Skeletal muscle cell (primary cell): ENCODE measurements at regions not wholly inside any gene's neighbourhood (a gene's known extent, or its start where the extent isn't known, plus 50 kb on each side); places are given as distances from the start of the nearest gene placed in this dataset.
A peak's percentile ranks its signal among the peaks of the same experiment; 100 is the strongest.
"Not testable (repeated sequence)": the region's sequence is repeated elsewhere in the genome, so short reads cannot be mapped to it uniquely, and the experiment has no call there.

Experiments used
- DNase-seq: peaks from one replicate; pipeline ENCODE4 v3.0.0-alpha.2; 2010; ENCODE audit warnings: low read depth
- H3K4me3 ChIP-seq: 2 replicates; pipeline ENCODE4 v1.5.1; 2011; ENCODE audit warnings: low read depth, mild to moderate bottlenecking, control low read depth, low read length, moderate library complexity

DNA sequence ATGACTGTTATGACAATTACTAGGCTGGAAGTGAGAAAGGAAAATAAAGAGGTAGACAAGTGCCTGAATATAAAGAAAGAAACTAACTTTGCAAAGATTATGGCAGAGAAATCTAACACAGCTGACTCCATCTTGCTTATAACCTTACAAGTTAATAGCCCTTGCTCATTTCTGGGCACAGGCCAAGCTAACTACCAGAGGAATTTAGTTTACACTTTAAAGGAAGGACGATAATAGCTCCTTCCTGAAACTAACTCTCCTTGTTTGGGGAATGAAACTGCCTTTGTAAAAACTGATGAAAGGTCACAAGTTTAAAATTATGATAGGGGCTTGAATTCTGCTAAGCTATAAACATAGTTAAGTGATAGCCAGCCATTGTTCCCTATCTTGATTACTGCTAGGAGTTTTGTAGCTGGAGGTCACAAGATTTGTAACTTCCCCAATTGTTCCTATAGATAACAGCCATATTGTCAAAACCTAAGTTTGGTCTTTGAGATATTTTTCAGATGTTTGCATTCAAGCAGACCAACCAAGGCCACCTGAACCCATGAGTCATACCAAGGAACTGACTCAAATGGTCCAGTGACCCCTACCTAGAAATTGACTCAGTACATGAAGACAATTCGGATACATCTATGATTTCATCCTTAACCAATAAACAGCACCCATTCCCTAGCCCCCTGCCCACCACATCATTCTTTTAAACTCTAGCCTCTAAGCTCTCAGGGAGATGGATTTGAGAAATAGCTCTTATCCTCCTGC is 209.2 kb upstream of the LRATD1 start:
- no peak overlapping the region for H3K4me3 ChIP-seq
- DNase-seq: no peak

GRCh38 chr2:14424478-14425390 is 207.8 kb upstream of the LRATD1 start:
- no peak for DNase-seq
- no peak overlapping the region for H3K4me3 ChIP-seq

DNA sequence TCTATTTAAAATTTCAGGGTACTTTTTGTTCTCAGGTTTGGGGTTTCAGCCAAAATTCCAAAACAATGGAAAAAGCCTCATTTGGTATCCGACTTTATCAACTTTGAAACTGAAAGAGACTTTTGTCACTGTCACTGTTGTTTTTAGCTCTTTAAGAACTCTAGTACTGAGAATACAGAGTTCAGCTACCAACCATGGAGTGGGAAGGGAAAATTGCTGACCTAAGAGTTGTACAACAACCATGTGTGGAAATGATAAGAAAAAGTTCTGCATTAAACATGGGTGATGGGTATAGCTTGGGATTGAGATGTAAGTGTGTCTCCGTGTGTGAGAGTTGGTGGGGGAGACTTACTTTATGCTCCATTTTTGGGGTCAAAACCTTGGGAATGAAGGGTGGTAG is 206.6 kb upstream of the LRATD1 start:
- DNase-seq: no peak
- no peak overlapping the region for H3K4me3 ChIP-seq

DNA sequence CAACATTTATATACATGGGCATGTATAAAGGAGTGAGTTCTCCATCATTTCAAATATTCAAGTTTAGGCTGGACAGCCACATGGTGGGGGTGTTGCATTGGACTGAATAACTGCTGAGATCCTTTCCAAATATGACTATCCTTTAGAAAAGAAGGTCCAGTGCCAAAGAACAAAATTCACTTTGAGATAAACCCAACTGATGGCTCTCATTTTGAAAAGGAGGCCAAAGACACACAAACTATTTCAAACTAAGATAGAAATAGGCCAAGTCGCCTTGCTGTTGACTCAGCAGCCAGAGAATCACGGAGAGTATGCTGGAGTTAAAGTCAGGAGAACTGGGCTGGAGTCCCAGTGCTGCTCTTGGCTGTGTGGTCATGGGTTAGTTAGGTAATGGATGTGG is 204.5 kb upstream of the LRATD1 start:
- DNase-seq: peak; percentile 84
- no peak overlapping the region for H3K4me3 ChIP-seq

DNA sequence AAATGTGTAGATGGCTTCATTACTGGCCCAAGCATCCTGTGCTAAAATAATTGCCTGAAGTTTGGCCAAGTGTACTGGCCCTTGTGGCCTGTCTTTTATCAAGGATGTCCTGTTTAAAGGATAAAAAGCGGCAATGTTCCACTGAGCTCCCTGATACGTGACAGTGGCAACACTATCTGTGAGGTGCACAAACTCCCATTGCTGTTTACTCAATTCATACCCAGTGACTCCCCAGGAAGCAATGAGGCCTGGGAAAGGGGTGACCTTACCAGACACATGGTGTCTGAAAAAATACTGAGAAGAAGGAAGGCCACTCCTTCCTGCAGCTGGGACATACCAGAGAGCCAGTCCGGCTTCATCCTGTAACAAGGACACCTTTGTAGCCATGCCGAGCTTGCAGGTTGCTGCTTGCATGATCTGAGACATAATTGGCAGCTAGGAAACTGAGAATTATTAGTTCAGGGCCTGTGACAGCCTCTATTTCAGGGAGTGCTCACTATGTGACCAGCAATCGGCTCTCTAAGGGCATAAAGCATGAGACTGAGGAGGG is 198.5 kb upstream of the LRATD1 start:
- DNase-seq: no peak

DNA sequence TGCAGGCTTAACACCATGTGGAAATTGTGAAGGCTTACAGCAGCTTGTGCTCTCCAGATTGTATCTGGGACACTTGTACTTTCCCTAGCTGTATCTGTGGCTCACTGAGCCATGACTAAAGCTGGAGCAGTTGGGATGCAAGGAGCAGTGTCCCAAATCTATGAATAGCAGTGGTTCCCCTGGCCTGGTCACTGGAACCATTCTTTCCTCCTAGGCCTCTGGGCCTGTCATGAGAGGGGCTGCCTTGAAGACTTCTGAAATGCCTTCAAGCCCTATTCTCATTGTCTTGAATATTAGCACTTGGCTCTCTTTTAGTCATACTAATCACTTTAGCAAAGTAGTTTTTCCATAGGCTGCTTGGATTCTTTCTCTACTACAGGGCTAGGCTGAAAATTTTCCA is 186.8 kb upstream of the LRATD1 start:
- DNase-seq: no peak
- H3K4me3 ChIP-seq: no peak overlapping the region

More for the DNA sequence above, 198.5 kb upstream of the LRATD1 start:
- no peak overlapping the region for H3K4me3 ChIP-seq

DNA sequence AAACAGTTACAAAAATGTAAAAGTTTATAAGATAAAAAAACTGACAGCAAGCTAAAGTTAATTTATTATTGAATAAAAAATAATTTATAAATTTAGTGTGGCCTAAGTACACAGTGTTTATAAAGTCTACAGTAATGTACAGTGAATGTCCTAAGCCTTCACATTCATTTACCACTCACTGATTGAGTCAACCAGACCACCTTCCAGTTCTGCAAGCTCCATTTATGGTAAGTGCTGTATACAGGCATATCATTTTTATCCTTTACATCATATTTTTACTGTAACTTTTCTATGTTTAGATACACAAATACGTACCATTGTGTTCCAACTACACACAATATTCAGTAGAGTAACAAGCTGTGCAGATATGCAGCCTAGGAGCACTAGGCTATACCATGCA is 184.2 kb upstream of the LRATD1 start:
- DNase-seq: no peak

DNA sequence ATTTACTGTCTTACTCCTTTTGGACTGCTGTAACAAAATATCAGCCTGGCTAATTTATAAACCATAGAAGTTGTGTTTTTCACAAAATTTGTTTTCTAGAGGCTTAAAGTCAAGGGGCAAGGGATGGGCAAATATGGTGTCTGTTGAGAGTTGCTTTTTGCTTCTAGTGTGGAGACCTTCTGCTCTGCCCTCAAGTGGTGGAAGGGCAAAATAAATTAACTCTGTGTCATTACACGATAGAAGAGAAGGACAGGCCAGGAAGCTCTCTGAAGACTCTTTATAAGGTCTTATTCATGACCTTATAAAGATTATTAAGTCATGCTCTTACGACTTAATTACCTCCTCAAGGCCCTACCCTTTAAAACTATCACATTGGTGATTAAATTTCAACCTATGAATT is 181.2 kb upstream of the LRATD1 start:
- no peak overlapping the region for H3K4me3 ChIP-seq
- DNase-seq: no peak

More for the DNA sequence above, 184.2 kb upstream of the LRATD1 start:
- no peak overlapping the region for H3K4me3 ChIP-seq

GRCh38 chr2:14454202-14454601 is 178.3 kb upstream of the LRATD1 start:
- H3K4me3 ChIP-seq: no peak overlapping the region
- DNase-seq: no peak

DNA sequence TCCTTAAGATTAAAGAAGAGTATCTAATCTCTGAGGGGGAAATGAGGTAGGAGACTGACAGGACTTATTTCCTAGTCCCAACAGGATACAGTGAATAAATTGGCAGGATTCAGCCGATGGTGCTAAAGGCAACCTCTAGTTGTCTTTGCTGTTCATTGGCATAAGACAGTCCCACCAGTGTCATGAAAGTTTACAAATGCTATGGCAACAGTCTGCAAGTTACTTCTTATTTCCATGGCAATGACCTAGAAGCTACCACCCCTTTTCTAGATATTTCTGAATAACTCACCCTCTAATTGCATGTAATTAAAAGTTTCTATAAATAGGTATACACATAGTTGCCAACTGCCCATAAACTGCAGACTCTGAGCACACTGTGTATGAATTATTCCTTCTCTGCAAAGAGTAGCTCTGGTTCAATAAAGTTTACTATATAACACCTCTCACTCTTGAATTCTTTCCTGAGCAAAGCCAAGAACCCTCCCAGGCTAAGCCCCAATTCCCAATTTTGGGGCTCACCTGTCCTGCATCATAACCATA is 172.7 kb upstream of the LRATD1 start:
- no peak for DNase-seq

DNA sequence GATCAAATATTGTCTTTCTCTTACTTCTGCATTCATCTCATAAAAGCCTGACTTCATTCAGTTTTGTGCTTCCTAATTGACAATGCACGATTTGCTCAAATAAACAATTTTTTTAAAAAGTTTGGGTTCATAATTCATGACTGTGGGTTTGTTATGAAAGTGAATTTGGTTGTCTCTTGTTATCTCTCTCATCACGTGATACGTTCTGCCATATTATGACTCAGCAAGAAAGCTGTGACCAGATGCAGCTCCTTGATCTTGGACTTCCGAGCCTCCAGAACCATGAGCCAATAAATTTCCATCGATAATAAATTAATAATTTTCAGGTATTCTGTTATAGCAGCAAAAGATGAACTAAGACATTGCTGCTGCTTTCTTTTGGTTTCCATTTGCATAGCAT is 156.5 kb upstream of the LRATD1 start:
- H3K4me3 ChIP-seq: no peak overlapping the region
- no peak for DNase-seq

More for the DNA sequence above, 172.7 kb upstream of the LRATD1 start:
- no peak overlapping the region for H3K4me3 ChIP-seq

GRCh38 chr2:14479486-14479885 is 153.0 kb upstream of the LRATD1 start:
- no peak overlapping the region for H3K4me3 ChIP-seq
- no peak for DNase-seq

DNA sequence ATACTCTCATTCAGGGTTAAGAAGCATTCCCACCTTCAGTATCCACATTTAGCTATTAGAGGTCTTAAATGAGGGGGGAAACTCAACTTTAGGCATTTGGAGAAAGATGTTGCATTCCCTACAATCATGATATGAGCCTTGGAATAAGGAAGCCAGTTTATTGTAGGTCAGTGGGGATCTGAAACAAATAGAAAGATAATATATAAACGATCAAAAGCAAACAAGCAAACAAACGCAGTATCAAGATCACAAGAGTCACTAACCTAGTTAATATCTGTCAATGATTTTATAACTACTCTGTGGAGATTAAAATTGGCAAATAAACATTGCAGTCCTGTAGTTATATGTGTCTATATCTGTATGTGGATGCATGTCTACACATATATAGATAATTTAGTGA is 152.4 kb upstream of the LRATD1 start:
- no peak overlapping the region for H3K4me3 ChIP-seq
- DNase-seq: no peak

GRCh38 chr2:14480906-14481305 is 151.6 kb upstream of the LRATD1 start:
- H3K4me3 ChIP-seq: no peak overlapping the region

DNA sequence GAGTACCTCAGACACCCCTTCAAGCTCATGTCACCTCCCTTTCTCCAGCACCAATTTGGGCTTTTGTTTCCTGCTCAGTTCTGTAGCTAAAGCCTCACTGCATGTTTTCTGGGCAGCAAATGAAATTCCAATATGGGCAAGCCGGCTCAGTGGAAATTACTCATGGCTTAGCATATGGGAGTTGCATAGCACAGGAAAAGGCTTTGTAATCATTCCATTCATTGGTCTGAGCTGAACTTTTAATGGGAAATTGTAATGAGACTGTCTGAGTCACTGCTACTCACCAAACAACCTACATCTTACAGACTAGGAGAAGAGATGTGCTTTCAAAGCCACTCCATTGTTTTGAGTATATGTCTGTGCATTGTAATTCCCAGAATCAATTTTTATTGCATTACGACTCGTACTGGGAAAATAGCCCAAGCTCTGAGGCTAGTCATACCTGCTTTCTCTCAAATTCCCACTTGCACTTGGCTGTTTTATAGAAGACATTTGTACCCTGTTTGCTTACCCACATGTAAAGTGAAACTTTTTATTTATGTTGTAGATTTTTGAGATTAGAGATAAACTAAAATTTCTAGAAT is 139.5 kb upstream of the LRATD1 start:
- DNase-seq: peak; percentile 83
- H3K4me3 ChIP-seq: peak overlapping the region; percentile 9

More at GRCh38 chr2:14480906-14481305, 151.6 kb upstream of the LRATD1 start:
- no peak for DNase-seq

GRCh38 chr2:14494759-14495158 is 137.8 kb upstream of the LRATD1 start:
- no peak for DNase-seq
- H3K4me3 ChIP-seq: no peak overlapping the region

- DNase-seq: no peak
- H3K4me3 ChIP-seq: no peak overlapping the region
Observed at GRCh38 chr2:14501061-14501460, 131.5 kb upstream of the LRATD1 start.

- DNase-seq, H3K4me3 ChIP-seq: not testable (repeated sequence)
Observed at GRCh38 chr2:14506955-14507354, 125.6 kb upstream of the LRATD1 start.

DNA sequence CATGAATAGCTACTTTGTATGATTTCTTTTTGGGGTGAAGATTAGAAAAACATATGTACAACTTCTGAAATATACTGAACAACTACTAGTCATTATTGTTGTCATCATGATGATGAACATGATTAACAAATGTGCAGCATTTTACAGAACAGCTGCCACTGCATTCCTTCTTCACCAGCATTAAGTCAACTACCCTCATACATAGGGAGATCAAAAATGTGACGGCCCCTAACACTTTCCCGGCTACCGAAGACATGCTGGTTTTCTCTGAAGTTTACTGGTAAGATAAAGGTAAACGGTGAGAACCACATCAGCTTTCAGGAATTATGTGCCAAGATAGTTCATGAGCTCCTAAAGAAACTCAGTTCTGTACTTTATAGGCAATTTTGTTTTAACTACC is 121.0 kb upstream of the LRATD1 start:
- no peak for DNase-seq
- H3K4me3 ChIP-seq: no peak overlapping the region

DNA sequence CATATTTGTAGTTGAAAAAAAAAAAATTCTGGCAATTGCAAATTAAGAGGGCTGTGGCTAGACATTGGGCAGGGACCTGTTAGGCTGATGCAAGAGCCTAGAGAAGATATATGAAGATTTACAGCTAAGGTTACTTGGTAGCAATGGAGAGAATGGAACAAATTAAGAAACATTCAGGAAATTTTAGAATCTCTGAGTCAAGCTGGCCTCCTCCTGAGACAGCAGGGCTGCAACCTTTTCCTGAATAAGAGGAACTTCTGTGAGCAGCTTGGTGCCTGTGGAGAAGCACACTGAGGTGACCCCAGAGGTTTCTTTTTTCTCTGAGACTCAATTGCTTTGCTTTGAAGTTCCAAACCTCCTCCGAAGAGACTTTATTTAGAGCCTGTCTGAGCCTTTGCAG is 118.6 kb upstream of the LRATD1 start:
- no peak for DNase-seq
- no peak overlapping the region for H3K4me3 ChIP-seq
